Left lung (tissue), 4 donors: ENCODE measurements at regions not wholly inside any gene's neighbourhood (a gene's known extent, or its start where the extent isn't known, plus 50 kb on each side); places are given as distances from the start of the nearest gene placed in this dataset.

Source experiments
- ATAC-seq: fragments of 200-7000 bp; cut with Tn5 transposase; one replicate; pipeline ENCODE4 v1.9.1; 2020; ENCODE audit warnings: moderate library complexity
- DNase-seq, 4 donors: peaks; one replicate each; pipeline ENCODE4 v3.0.0-alpha.2; 2013 to 2020
- H3K27ac ChIP-seq, 2 donors: fragments of 200-600 bp; sonication (generic) in 1 of 2; one replicate each; pipeline versions ENCODE4 v1.5.0 to v1.8.0; 2020 to 2021
- H3K27me3 ChIP-seq, 2 donors: fragments of 200-600 bp; sonication (generic) in 1 of 2; one replicate each; pipeline versions ENCODE4 v1.5.0 to v1.8.0; 2020 to 2021
- H3K36me3 ChIP-seq, 2 donors: fragments of 200-600 bp; sonication (generic) in 1 of 2; one replicate each; pipeline versions ENCODE4 v1.5.0 to v1.8.0; 2020 to 2021
- H3K4me1 ChIP-seq, 2 donors: fragments of 200-600 bp; one replicate each; pipeline ENCODE4 v1.8.0; 2021
- H3K4me3 ChIP-seq, 2 donors: fragments of 200-600 bp; sonication (generic) in 1 of 2; one replicate each; pipeline versions ENCODE4 v1.5.0 to v1.8.0; 2020 to 2021; ENCODE audit warnings: mild to moderate bottlenecking in 1 of 2
- H3K9me3 ChIP-seq, 2 donors: fragments of 200-600 bp; sonication (generic) in 1 of 2; one replicate each; pipeline versions ENCODE4 v1.5.0 to v1.8.0; 2020 to 2021
- intact Hi-C, 2 donors: fragments of 100-400 bp; cut with DNase I; formaldehyde crosslinking; loops; one replicate each; pipeline versions ENCODE4 v1.11.2 to v1.14.2; 2022
- TF ChIP-seq, protein P1 (sequence below), 2 donors: fragments of 200-600 bp; sonication (generic) in 1 of 2; IDR thresholded peaks; one replicate each; pipeline versions ENCODE4 v1.5.0 to v1.8.0; 2021; ENCODE audit warnings: antibody characterized with exemption in 2 of 2
- donor health status: DM: no; HTN: yes; CAD: no.
- donor health status: DM: no; HTN: no; CAD: no.

DNA sequence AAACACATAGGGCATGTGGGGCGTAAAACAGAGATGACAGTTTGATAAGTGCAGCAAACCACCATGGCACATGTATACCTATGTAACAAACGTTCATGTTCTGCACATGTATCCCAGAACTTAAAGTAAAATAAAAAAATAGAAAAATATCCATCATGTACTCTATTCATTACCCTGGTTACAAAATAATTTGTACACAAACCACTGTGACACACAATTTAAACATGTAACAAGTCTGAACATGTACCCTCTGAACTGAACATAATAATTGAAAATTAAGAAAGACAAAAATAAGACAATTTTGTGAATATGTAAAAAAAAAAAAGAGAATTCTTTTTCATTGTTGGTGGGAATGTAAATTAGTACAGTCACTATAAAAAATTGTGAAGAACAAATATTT is 379.2 kb downstream of the KDM5D start:
- Histone ChIP-seq H3K27me3 (no peaks in the 10 kb centered on the region), H3K36me3 (no peaks in the 10 kb centered on the region), H3K9me3 (no peaks in the 10 kb centered on the region), H3K27ac (no peak overlapping the region), H3K4me1 (no peaks in the 10 kb centered on the region), H3K4me3 (no peak overlapping the region)
- intact Hi-C loops = no loop called here
- TF ChIP-seq, protein P1, sequence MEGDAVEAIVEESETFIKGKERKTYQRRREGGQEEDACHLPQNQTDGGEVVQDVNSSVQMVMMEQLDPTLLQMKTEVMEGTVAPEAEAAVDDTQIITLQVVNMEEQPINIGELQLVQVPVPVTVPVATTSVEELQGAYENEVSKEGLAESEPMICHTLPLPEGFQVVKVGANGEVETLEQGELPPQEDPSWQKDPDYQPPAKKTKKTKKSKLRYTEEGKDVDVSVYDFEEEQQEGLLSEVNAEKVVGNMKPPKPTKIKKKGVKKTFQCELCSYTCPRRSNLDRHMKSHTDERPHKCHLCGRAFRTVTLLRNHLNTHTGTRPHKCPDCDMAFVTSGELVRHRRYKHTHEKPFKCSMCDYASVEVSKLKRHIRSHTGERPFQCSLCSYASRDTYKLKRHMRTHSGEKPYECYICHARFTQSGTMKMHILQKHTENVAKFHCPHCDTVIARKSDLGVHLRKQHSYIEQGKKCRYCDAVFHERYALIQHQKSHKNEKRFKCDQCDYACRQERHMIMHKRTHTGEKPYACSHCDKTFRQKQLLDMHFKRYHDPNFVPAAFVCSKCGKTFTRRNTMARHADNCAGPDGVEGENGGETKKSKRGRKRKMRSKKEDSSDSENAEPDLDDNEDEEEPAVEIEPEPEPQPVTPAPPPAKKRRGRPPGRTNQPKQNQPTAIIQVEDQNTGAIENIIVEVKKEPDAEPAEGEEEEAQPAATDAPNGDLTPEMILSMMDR (IDR thresholded peaks at IDR 0.05) = no peak
- ATAC-seq (no peak), DNase-seq (no peak)

DNA sequence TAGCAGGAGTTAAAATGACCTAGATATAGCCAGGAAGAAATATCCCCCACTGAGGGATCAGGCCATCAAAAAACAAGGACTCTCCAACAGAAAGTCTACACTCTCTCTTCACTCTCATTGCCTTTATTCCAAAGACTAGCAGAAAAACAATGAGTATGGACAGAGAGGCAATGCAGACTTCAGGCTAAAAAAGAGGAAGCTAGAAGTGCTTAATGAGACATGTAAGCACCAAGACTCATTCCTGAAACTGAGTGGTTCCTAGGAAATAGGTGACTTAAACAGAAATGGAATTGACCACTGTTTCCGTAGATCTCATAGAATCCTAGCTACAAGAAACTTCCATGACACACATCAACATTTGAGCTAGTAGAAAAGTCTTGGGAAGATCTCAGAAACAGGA is 387.3 kb downstream of the KDM5D start:
- intact Hi-C loops = no loop called here
- H3K27ac ChIP-seq = no peak overlapping the region
- H3K27me3 ChIP-seq = no peaks in the 10 kb centered on the region
- no peak for ATAC-seq
- no peaks in the 10 kb centered on the region for H3K36me3 ChIP-seq
- no peaks in the 10 kb centered on the region for H3K4me1 ChIP-seq
- no peak overlapping the region for H3K4me3 ChIP-seq
- no peak for DNase-seq
- TF ChIP-seq, protein P1 (IDR thresholded peaks at IDR 0.05) = no peak
- H3K9me3 ChIP-seq = no peaks in the 10 kb centered on the region

DNA sequence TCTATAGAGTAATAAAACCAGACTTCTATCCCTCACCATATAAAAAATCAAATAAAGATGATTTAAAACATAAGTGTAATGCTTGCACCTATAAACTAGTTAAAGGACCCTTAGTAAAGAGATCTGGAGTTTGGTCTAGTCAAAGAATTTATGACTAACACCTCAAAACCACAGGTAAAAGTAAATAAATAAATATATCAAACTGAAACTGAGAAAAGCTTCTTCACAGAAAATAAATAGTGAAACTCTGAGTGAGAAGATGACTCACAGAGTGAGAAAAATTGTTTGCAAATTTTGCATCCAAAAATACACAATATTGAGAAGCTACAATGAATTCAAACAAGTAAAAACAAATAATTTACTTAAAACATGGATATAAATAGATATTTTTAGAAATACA is 387.8 kb downstream of the KDM5D start:
- DNase-seq (no peak), ATAC-seq (no peak)
- H3K27ac ChIP-seq = no peak overlapping the region
- H3K27me3 ChIP-seq = no peaks in the 10 kb centered on the region
- intact Hi-C loops = no loop called here
- TF ChIP-seq, protein P1 (IDR thresholded peaks at IDR 0.05) = no peak
- H3K4me3 ChIP-seq = no peak overlapping the region
- no peaks in the 10 kb centered on the region for H3K4me1 ChIP-seq
- H3K36me3 ChIP-seq = no peaks in the 10 kb centered on the region
- H3K9me3 ChIP-seq = no peaks in the 10 kb centered on the region

DNA sequence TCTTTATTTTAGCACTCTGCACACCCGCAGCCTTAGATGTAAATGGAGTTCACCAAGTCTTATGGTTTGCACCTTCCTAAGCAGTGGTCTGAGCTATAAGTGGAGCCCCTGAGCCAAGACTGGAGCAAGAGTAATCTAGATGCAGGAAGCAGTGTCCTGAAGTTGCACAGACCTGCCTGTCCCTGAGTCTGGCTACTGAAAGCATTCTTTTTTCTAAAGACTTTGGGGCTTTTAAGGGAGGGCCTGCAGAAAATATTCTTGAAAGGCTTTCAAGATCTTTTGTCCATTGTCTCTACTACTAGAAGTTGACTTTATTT is 389.7 kb downstream of the KDM5D start:
- no peaks in the 10 kb centered on the region for H3K36me3 ChIP-seq
- no peaks in the 10 kb centered on the region for H3K9me3 ChIP-seq
- no peak overlapping the region for H3K27ac ChIP-seq
- intact Hi-C loops = no loop called here
- TF ChIP-seq, protein P1 (IDR thresholded peaks at IDR 0.05) = no peak
- no peak for DNase-seq
- ATAC-seq = no peak
- H3K4me3 ChIP-seq = no peak overlapping the region
- H3K4me1 ChIP-seq = no peaks in the 10 kb centered on the region
- no peaks in the 10 kb centered on the region for H3K27me3 ChIP-seq

DNA sequence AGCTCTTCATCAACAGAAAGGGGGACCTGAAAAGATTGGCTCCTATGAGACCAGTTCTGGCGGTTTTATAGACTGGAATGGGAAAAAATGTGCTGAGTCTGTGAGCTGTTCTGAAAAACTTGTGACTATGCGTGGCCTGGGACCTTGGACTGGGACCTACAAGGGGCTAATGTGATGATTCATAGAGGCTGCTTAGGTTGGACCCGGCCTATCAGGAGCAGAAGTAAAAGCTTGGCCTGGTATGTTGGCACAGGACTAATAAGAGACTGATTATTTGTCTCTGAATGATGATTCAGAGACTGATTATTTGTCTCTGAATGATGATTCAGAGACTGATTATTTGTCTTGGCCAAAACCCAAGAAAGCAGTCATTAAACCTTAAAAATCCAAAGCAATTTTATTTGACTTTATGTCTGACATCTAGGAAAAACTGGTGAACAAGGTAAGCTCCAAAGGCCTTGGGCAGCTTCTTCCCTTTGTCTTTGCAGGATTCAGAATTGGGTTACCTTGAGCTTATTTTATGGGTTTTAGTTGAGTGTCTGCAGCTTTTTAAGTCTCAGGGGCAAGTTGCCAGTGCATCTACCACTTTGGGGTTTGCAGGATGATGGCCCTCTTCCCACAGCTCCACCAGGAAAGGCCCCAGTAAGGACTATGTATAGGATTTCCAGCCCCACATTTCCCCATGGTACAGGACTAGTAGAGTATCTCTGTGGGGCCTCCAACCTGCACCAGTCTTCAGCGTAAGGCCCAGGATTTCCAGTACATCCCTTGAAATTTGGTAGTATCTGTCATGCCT is 390.3 kb downstream of the KDM5D start:
- Histone ChIP-seq H3K27me3 (no peaks in the 10 kb centered on the region), H3K27ac (no peak overlapping the region), H3K4me1 (no peaks in the 10 kb centered on the region), H3K36me3 (no peaks in the 10 kb centered on the region), H3K9me3 (no peaks in the 10 kb centered on the region), H3K4me3 (no peak overlapping the region)
- DNase-seq (no peak), ATAC-seq (no peak)
- intact Hi-C loops = no loop called here
- TF ChIP-seq, protein P1 (IDR thresholded peaks at IDR 0.05) = no peak
